Endothelial cell of umbilical vein (primary cell): ENCODE measurements at regions not wholly inside any gene's neighbourhood (a gene's known extent, or its start where the extent isn't known, plus 50 kb on each side); places are given as distances from the start of the nearest gene placed in this dataset.
A peak's percentile ranks its signal among the peaks of the same experiment; 100 is the strongest.
"Not testable (repeated sequence)": the region's sequence is repeated elsewhere in the genome, so short reads cannot be mapped to it uniquely, and the experiment has no call there.

Source experiments
- BruUV-seq: library from RNA; stranded (reverse); fragments of 400-500 nt; replicated peaks from 2 replicates; lab custom pipeline; 2021; lab: Mats Ljungman, UMichigan
- CTCF ChIA-PET: fragments of 300-600, 350-600 bp; sonication (Branson Sonifier 250); formaldehyde crosslinking; loops from one replicate; lab custom pipeline; 2021; ENCODE audit warnings: antibody characterized with exemption, inconsistent platforms; lab: Charles Lee
- POLR2A ChIA-PET: fragments of 300-600, 350-600 bp; sonication (Branson Sonifier 250); formaldehyde crosslinking; loops from one replicate; lab custom pipeline; 2021; ENCODE audit warnings: antibody characterized with exemption, inconsistent platforms; lab: Charles Lee
- DNase-seq: peaks from one replicate; pipeline ENCODE4 v3.0.0-alpha.2; 2011; ENCODE audit warnings: low read depth, low spot score
- FAIRE-seq: peaks from 2 replicates; lab custom pipeline; 2011; peaks lifted over from hg19 to GRCh38; lab: Jason Lieb, UNC
- H2AFZ ChIP-seq: 2 replicates; pipeline ENCODE4 v1.6.0; 2012; ENCODE audit warnings: low read depth, low read length, control low read depth, inconsistent platforms
- H3K27ac ChIP-seq: 2 replicates; pipeline ENCODE4 v1.5.1; 2011; ENCODE audit warnings: low read depth, mild to moderate bottlenecking, control low read depth, low read length, moderate library complexity; ENCODE audit not compliant: insufficient read depth
- H3K27me3 ChIP-seq, 2 experiments: 2 replicates each; pipeline versions ENCODE4 v1.6.0 to v1.6.1; 2011; ENCODE audit warnings: low read length in 2 of 2, mixed read lengths in 1 of 2; ENCODE audit not compliant: control insufficient read depth in 2 of 2, insufficient read depth in 2 of 2
- H3K36me3 ChIP-seq, 2 experiments: 2 replicates in 1 of 2; 3 replicates in 1 of 2; pipeline ENCODE4 v1.5.1; 2011; ENCODE audit warnings: low read length in 2 of 2, mild to moderate bottlenecking in 1 of 2, moderate library complexity in 1 of 2; ENCODE audit not compliant: control insufficient read depth in 2 of 2, insufficient read depth in 2 of 2; ENCODE audit errors: extremely low read depth in 1 of 2
- H3K4me1 ChIP-seq: 3 replicates; pipeline ENCODE4 v1.5.1; 2011; ENCODE audit warnings: mild to moderate bottlenecking, low read length; ENCODE audit not compliant: control insufficient read depth, insufficient read depth; ENCODE audit errors: extremely low read depth
- H3K4me2 ChIP-seq: 2 replicates; pipeline ENCODE4 v1.6.1; 2011; ENCODE audit warnings: low read length, control low read depth, mixed read lengths; ENCODE audit not compliant: insufficient read depth
- H3K4me3 ChIP-seq, 3 experiments: fragments of 200-600 bp in 1 of 3; sonication (generic), shearing (Covaris generic) in 1 of 3; replicated peaks in 1 of 3; 2 replicates each; pipeline ENCODE4 v1.5.1; 2011 to 2016; ENCODE audit warnings: control low read depth in 3 of 3, low read length in 3 of 3, mild to moderate bottlenecking in 2 of 3, inconsistent platforms in 1 of 3, low read depth in 1 of 3, moderate library complexity in 1 of 3; ENCODE audit not compliant: insufficient read depth in 1 of 3
- H3K79me2 ChIP-seq: 2 replicates; pipeline ENCODE4 v1.6.0; 2012; ENCODE audit warnings: low read length, inconsistent platforms; ENCODE audit not compliant: control insufficient read depth, insufficient read depth
- H3K9ac ChIP-seq: replicated peaks from 2 replicates; pipeline ENCODE3; 2011; ENCODE audit warnings: low read length, control low read depth; ENCODE audit not compliant: insufficient read depth; ENCODE audit errors: extremely low read depth
- H3K9me1 ChIP-seq: replicated peaks from 3 replicates; pipeline ENCODE4 v1.6.0; 2011; ENCODE audit warnings: mild to moderate bottlenecking, low read length; ENCODE audit not compliant: control insufficient read depth, insufficient read depth; ENCODE audit errors: extremely low read depth
- H3K9me3 ChIP-seq: replicated peaks from 2 replicates; pipeline ENCODE4 v1.5.1; 2012; ENCODE audit warnings: low read length, inconsistent platforms; ENCODE audit not compliant: control insufficient read depth, insufficient read depth
- H4K20me1 ChIP-seq: replicated peaks from 2 replicates; pipeline ENCODE3; 2011; ENCODE audit warnings: mild to moderate bottlenecking, low read length; ENCODE audit not compliant: control insufficient read depth, insufficient read depth; ENCODE audit errors: extremely low read depth
- dilution Hi-C: fragments of 300-500 bp; cut with MboI; formaldehyde crosslinking; loops from one replicate; pipeline ENCODE4 v1.15.0; 2019; ENCODE audit warnings: low sequenced_read_pairs; ENCODE audit not compliant: extremely low pct_ligation_motif_present
- intact Hi-C: fragments of 100-400 bp; cut with micrococcal nuclease; formaldehyde crosslinking; loops from one replicate; pipeline ENCODE4 v1.10.0; 2022

DNA sequence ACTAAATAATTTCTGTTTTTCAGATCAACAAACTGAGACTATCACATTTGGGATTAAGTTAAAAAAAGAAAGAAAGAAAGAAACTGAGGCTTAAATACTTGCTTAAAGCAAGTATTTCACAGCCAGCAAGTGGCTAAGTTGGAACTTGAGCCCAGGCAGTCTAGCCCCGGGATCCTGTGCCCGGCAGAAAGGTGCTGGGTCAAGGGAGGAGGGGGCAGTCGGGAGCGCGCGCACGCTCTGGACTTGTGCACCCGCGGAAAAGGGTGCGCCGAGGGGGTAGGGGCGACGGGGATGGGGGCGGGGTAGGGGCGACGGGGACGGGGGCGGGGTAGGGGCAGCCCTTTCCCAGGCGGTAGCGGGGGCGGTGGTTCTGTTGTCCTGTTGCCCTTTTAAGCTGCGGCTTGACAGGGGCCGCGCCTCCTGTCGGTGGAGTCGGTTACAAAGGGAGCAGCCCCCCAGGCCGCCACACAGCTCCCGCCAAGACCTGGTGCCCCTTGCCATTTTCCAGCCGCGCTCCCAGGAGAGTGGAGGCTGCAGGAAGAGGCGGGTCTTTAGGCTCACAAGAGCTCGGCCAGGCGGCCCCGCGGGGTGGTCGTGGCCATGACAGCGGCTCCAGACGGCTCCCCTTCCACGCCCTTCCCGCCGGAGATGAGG, 60.6 kb downstream of the GOLGA8T start:
- H3K9ac ChIP-seq, H3K9me3 ChIP-seq, dilution Hi-C loops, FAIRE-seq, DNase-seq, H3K9me1 ChIP-seq, CTCF ChIA-PET, intact Hi-C loops, POLR2A ChIA-PET, H3K4me2 ChIP-seq, H4K20me1 ChIP-seq, H3K27me3 ChIP-seq, H3K4me1 ChIP-seq, H3K27ac ChIP-seq, H3K36me3 ChIP-seq, H2AFZ ChIP-seq, H3K79me2 ChIP-seq, BruUV-seq: not testable (repeated sequence)
- H3K4me3 ChIP-seq: peak overlapping the region in 1 of 3 experiments; percentile 25

- H3K4me1 ChIP-seq, H4K20me1 ChIP-seq, H3K4me2 ChIP-seq, H3K9me3 ChIP-seq, H3K9ac ChIP-seq, POLR2A ChIA-PET, FAIRE-seq, H3K79me2 ChIP-seq, BruUV-seq, H3K36me3 ChIP-seq, H3K9me1 ChIP-seq, H3K27me3 ChIP-seq, intact Hi-C loops, dilution Hi-C loops, DNase-seq, H2AFZ ChIP-seq, H3K27ac ChIP-seq, CTCF ChIA-PET: not testable (repeated sequence)
- peak overlapping the region in 1 of 3 experiments; percentile 25 for H3K4me3 ChIP-seq
These were observed 61.1 kb downstream of the GOLGA8T start for GRCh38 chr15:30196009-30196375.

DNA sequence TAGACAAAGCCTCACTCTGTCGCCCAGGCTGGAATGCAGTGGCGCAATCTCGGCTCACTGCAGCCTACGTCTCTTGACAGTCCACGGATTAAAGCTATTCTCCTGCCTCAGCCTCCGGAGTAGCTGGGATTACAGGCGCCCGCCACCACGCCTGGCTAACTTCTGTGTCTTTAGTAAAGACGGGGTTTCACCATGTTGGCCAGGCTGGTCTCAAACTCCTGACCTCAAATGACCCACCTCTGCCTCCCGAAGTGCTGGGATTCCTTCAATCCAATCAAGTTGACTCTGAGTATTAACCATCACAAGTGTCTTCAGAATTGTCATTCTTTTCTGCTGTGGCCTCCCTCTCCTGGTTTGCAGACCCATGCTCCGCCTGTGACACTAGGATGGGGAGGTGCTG, 61.9 kb downstream of the GOLGA8T start:
- DNase-seq, dilution Hi-C loops, H3K9me1 ChIP-seq, H3K36me3 ChIP-seq, intact Hi-C loops, H3K9me3 ChIP-seq, BruUV-seq, H2AFZ ChIP-seq, H3K79me2 ChIP-seq, H4K20me1 ChIP-seq, H3K27ac ChIP-seq, H3K4me3 ChIP-seq, H3K27me3 ChIP-seq, POLR2A ChIA-PET, FAIRE-seq, H3K4me2 ChIP-seq, H3K9ac ChIP-seq, H3K4me1 ChIP-seq, CTCF ChIA-PET: not testable (repeated sequence)

DNA sequence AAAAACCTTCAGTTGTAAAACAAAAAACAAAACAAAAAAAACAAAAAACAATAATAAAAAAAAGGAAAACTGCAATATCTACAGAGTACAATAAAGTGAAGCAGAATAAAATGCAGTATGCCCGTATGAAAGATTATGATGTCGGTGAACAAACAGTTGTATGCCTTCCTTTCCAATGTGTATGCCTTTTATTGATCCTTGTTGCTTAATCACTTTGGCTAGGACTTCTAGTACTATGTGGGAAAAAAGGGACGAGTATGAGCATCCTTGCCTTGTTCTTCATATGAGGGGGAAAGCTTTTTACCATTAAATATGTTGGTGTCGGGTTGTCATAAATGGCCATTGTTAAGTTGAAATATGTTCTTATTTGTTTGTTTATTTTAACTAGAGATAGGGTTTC, 66.7 kb downstream of the GOLGA8T start:
- H3K9me3 ChIP-seq, H3K27me3 ChIP-seq, H3K4me3 ChIP-seq, H3K36me3 ChIP-seq, CTCF ChIA-PET, H3K4me2 ChIP-seq, H3K9me1 ChIP-seq, H3K27ac ChIP-seq, H4K20me1 ChIP-seq, H2AFZ ChIP-seq, POLR2A ChIA-PET, H3K79me2 ChIP-seq, FAIRE-seq, dilution Hi-C loops, DNase-seq, H3K9ac ChIP-seq, H3K4me1 ChIP-seq, BruUV-seq, intact Hi-C loops: not testable (repeated sequence)
